ENCODE measurements at regions not wholly inside any gene's neighbourhood (a gene's known extent, or its start where the extent isn't known, plus 50 kb on each side); places are given as distances from the start of the nearest gene placed in this dataset.

DNA sequence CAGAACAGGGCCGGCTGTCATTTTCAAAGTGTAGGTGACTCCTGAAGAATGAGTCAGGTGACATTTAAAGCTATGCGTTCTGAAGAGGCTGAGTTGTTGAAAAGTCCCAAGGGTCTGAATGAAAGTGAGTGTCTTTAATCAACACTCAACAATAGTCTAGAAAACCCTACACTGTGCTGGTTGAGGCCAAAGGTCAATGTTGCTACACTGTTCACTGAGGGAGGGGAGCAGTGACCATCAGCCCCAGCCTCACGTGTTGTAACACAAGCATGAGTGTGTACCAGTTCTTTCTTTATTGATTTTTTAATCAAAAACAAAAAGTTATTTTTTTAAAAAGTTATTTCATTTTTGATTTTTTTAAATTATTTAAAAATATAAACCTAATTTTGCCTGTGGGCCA lies 418.8 kb upstream of the LRFN5 start:
- H3K4me3 ChIP-seq (ENCODE audit: low read length) = no peak overlapping the region
- no peak overlapping the region for H3K9ac ChIP-seq (ENCODE audit: low read length)
- no peaks in the 10 kb centered on the region for H3K9me3 ChIP-seq (ENCODE audit: control insufficient read depth, low read length)
- DNase-seq (ENCODE audit: low read depth) = no peak
- H3K27me3 ChIP-seq (replicated peaks; ENCODE audit: control insufficient read depth, insufficient read depth, low read length) = no peaks in the 10 kb centered on the region
- H3K36me3 ChIP-seq (ENCODE audit: control insufficient read depth, insufficient read depth, low read length, severe bottlenecking) = no peaks in the 10 kb centered on the region
- H3K4me1 ChIP-seq (ENCODE audit: control insufficient read depth, insufficient read depth, low read length) = no peaks in the 10 kb centered on the region

DNA sequence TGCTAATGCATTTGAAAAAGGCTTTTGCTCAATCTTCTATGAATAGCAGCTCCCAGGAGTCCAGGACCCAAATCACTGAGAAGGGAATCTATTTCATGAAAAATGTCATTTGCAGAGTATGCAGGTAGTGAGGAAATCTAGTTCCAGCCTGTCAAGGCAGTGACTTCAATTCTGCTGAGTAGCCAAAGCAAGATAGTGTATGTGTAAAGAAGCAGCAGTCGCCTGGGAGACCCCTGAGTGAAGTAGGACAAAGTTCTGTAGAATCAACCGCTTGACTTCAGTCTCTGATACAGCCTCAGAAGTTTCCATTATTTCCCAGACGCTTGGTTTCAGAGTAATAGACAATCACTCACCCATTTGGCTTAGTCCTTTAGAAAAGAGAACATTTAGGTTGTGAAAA lies 435.6 kb upstream of the LRFN5 start:
- DNase-seq (ENCODE audit: low read depth) = no peak
- Histone ChIP-seq H3K9ac (ENCODE audit: low read length) (no peak overlapping the region), H3K27me3 (replicated peaks; ENCODE audit: control insufficient read depth, insufficient read depth, low read length) (no peaks in the 10 kb centered on the region), H3K36me3 (ENCODE audit: control insufficient read depth, insufficient read depth, low read length, severe bottlenecking) (no peaks in the 10 kb centered on the region), H3K4me1 (ENCODE audit: control insufficient read depth, insufficient read depth, low read length) (no peaks in the 10 kb centered on the region), H3K4me3 (ENCODE audit: low read length) (no peak overlapping the region), H3K9me3 (ENCODE audit: control insufficient read depth, low read length) (no peaks in the 10 kb centered on the region)

DNA sequence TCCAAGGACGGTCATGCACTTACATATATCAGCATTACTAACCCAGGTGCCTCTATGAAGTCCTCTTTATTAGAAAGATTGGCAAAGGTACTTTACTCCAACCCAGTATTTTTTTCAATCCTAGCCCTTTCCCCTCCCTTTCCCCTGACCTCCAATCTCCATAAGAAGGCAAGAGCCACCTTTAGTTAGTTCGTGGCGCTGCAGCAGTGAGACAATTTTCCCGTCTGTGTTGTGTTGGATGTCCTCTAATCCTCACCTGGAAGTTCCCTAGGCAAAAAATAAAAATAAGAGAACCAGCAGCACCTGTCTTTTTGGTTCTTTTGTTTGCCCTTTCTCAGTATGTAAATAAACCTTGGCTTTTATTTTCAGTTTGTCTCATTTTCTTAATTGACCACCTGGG lies 439.6 kb upstream of the LRFN5 start:
- Histone ChIP-seq H3K4me1 (ENCODE audit: control insufficient read depth, insufficient read depth, low read length) (no peaks in the 10 kb centered on the region), H3K27me3 (replicated peaks; ENCODE audit: control insufficient read depth, insufficient read depth, low read length) (no peaks in the 10 kb centered on the region), H3K36me3 (ENCODE audit: control insufficient read depth, insufficient read depth, low read length, severe bottlenecking) (no peaks in the 10 kb centered on the region), H3K9me3 (ENCODE audit: control insufficient read depth, low read length) (no peaks in the 10 kb centered on the region), H3K4me3 (ENCODE audit: low read length) (no peak overlapping the region), H3K9ac (ENCODE audit: low read length) (no peak overlapping the region)
- DNase-seq (ENCODE audit: low read depth) = no peak

DNA sequence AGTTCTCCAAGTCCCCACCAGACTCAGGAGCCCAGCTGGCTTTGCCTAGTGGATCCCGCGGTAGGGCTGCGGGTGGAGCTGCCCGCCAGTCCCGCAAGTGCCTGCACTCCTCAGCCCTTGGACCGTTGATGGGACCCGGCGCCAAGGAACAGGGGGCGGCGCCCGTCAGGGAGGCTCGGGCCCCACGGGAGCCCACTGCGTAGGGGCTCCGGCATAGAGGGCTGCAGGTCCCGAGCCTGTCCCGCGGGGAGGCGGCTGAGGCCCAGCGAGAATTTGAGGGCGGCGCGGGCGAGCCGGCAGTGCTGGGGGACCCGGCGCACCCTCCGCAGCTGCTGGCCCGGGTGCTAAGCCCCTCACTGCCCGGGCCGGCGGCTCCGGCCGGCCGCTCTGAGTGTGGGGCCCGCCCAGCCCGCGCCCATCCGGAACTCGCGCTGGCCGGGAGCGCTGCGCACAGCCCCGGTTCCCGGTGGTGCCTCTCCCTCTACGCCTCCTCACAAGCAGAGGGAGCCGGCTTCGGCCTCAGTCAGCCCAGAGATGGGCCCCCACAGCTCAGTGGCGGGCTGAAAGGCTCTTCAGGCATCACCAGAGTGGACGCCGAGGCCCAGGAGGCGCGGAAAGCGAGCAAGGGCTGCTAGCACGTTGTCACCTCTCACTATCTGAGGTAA lies 452.4 kb upstream of the LRFN5 start:
- Histone ChIP-seq H3K9me3 (ENCODE audit: control insufficient read depth, low read length) (no peaks in the 10 kb centered on the region), H3K36me3 (ENCODE audit: control insufficient read depth, insufficient read depth, low read length, severe bottlenecking) (no peaks in the 10 kb centered on the region), H3K4me1 (ENCODE audit: control insufficient read depth, insufficient read depth, low read length) (no peaks in the 10 kb centered on the region), H3K27me3 (replicated peaks; ENCODE audit: control insufficient read depth, insufficient read depth, low read length) (no peaks in the 10 kb centered on the region), H3K4me3 (ENCODE audit: low read length) (no peak overlapping the region), H3K9ac (ENCODE audit: low read length) (no peak overlapping the region)
- DNase-seq (ENCODE audit: low read depth) = no peak

DNA sequence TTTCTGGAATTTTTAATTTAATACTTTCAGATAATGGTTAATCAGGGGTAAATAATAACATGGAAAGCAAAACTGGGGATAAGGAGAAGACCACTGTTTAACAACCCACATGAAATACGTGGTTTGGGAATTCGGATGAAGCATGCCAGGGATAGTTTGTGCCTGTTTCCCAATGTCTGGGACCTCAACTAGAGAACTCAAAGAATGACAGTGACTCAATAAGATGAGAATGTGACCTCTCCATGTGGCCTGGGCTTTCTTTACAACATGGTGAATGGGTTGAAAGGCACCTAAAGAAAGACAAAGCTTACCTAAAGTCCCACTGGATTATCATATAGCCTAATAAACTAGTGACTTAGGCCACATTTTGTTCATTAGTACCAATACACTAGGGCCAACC lies 460.3 kb upstream of the LRFN5 start:
- Histone ChIP-seq H3K4me1 (ENCODE audit: control insufficient read depth, insufficient read depth, low read length) (no peaks in the 10 kb centered on the region), H3K4me3 (ENCODE audit: low read length) (no peak overlapping the region), H3K9ac (ENCODE audit: low read length) (no peak overlapping the region), H3K9me3 (ENCODE audit: control insufficient read depth, low read length) (no peaks in the 10 kb centered on the region), H3K27me3 (replicated peaks; ENCODE audit: control insufficient read depth, insufficient read depth, low read length) (no peaks in the 10 kb centered on the region), H3K36me3 (ENCODE audit: control insufficient read depth, insufficient read depth, low read length, severe bottlenecking) (no peaks in the 10 kb centered on the region)
- DNase-seq (ENCODE audit: low read depth) = no peak

DNA sequence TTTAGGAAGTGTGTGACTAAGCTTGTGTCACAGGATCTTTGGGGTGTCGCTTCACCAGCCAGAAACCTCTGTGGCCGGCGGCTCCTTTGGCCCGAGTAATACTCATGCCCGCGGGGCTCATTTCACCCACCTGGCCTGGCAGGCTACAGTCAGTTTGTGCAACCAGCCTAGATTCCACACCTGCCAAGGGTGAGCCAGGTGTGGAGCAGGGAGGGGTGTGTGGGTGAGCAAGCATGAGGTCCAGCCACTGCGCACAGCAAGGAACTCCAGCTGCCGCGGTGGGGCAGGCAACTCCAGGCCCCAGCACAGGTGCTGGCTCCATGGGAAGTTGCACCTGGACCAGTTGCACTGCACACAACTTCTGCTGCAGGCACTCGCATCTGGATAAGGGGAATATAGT lies 462.3 kb upstream of the LRFN5 start:
- no peaks in the 10 kb centered on the region for H3K4me1 ChIP-seq (ENCODE audit: control insufficient read depth, insufficient read depth, low read length)
- H3K36me3 ChIP-seq (ENCODE audit: control insufficient read depth, insufficient read depth, low read length, severe bottlenecking) = no peaks in the 10 kb centered on the region
- H3K9me3 ChIP-seq (ENCODE audit: control insufficient read depth, low read length) = no peaks in the 10 kb centered on the region
- no peak overlapping the region for H3K9ac ChIP-seq (ENCODE audit: low read length)
- no peak overlapping the region for H3K4me3 ChIP-seq (ENCODE audit: low read length)
- no peak for DNase-seq (ENCODE audit: low read depth)
- no peaks in the 10 kb centered on the region for H3K27me3 ChIP-seq (replicated peaks; ENCODE audit: control insufficient read depth, insufficient read depth, low read length)

DNA sequence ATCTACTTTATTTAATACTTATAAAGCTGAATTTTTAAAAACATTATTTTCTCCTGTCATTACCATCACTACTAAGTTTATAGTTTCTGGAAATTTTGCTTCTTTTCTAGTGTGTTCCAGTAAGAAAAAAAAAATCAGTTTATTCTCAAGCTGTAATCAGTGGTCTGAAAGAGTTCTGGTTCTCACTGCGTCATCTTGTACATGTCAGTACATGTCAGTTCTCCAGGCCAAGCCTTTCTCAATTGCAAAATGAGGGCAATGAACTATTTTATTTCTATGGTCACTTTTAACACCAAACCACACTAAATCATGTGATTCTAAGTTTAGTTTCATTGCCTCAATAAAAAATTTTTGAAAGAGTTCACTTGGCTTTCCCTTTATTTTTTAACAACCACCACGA lies 468.9 kb upstream of the LRFN5 start:
- no peak for DNase-seq (ENCODE audit: low read depth)
- H3K4me1 ChIP-seq (ENCODE audit: control insufficient read depth, insufficient read depth, low read length) = no peaks in the 10 kb centered on the region
- H3K9me3 ChIP-seq (ENCODE audit: control insufficient read depth, low read length) = no peaks in the 10 kb centered on the region
- H3K9ac ChIP-seq (ENCODE audit: low read length) = no peak overlapping the region
- H3K4me3 ChIP-seq (ENCODE audit: low read length) = no peak overlapping the region
- no peaks in the 10 kb centered on the region for H3K36me3 ChIP-seq (ENCODE audit: control insufficient read depth, insufficient read depth, low read length, severe bottlenecking)
- H3K27me3 ChIP-seq (replicated peaks; ENCODE audit: control insufficient read depth, insufficient read depth, low read length) = no peaks in the 10 kb centered on the region

DNA sequence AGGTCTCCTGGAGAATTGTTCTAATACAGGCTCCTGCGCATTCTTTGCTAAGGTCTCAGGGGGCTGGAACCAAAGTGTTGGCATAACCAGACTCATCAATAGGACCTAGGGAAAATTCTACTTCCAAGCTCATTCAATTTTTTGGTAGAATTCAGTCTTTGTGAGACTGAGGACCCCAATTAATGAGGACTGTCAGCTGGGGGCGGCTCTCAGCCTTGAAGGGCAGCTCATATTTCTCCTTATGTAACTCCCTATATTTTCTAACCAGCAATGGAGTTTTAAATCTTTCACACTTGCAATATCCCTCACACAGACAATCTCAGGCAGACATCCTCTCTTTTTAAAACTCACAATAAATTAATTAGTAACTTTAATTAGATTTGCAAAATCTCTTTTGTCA lies 476.4 kb upstream of the LRFN5 start:
- no peak for DNase-seq (ENCODE audit: low read depth)
- Histone ChIP-seq H3K4me1 (ENCODE audit: control insufficient read depth, insufficient read depth, low read length) (no peaks in the 10 kb centered on the region), H3K4me3 (ENCODE audit: low read length) (no peak overlapping the region), H3K9me3 (ENCODE audit: control insufficient read depth, low read length) (no peaks in the 10 kb centered on the region), H3K27me3 (replicated peaks; ENCODE audit: control insufficient read depth, insufficient read depth, low read length) (no peaks in the 10 kb centered on the region), H3K36me3 (ENCODE audit: control insufficient read depth, insufficient read depth, low read length, severe bottlenecking) (no peaks in the 10 kb centered on the region), H3K9ac (ENCODE audit: low read length) (no peak overlapping the region)

DNA sequence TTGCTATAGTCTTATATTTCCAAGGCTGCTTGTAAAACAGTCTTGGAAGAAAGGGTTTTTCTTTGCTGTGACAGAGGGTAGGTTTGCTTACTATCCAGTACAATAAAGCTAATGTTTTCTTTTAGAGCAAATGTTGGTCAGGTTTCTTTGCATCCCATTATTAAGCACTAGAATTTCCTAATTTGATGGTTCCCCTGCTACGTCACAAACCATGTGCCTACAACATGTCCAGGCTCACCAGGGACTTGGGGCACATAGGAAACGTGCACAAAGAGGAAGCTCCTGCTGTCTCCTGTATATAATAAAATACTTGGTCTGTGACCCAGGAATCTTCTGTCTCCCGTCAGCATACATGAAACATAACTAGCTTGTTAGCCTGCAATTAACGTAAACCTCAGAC lies 486.3 kb upstream of the LRFN5 start:
- Histone ChIP-seq H3K9me3 (ENCODE audit: control insufficient read depth, low read length) (no peaks in the 10 kb centered on the region), H3K36me3 (ENCODE audit: control insufficient read depth, insufficient read depth, low read length, severe bottlenecking) (no peaks in the 10 kb centered on the region), H3K4me1 (ENCODE audit: control insufficient read depth, insufficient read depth, low read length) (no peaks in the 10 kb centered on the region), H3K9ac (ENCODE audit: low read length) (no peak overlapping the region), H3K4me3 (ENCODE audit: low read length) (no peak overlapping the region), H3K27me3 (replicated peaks; ENCODE audit: control insufficient read depth, insufficient read depth, low read length) (no peaks in the 10 kb centered on the region)
- no peak for DNase-seq (ENCODE audit: low read depth)

DNA sequence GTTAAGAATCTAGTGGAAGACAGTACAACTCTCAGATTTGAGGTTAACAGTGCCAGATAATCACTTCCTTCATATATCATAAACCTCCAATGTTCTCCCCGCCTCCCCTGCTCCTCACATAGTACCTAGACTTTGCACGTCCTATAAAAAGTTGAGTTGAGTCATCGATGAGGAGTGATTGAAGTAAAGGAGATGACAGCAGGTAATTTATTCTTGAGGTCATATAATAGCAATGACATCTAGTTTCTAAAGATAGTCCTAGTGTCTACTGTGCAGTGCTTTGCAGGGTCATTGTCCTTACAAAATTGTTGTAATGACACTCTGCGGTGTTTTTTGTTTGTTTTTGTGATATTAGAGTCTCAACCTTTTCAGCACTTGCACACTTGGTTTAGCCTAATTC lies 510.5 kb upstream of the LRFN5 start:
- Histone ChIP-seq H3K27me3 (replicated peaks; ENCODE audit: control insufficient read depth, insufficient read depth, low read length) (no peaks in the 10 kb centered on the region), H3K4me3 (ENCODE audit: low read length) (no peak overlapping the region), H3K9me3 (ENCODE audit: control insufficient read depth, low read length) (no peaks in the 10 kb centered on the region), H3K4me1 (ENCODE audit: control insufficient read depth, insufficient read depth, low read length) (no peaks in the 10 kb centered on the region), H3K9ac (ENCODE audit: low read length) (no peak overlapping the region), H3K36me3 (ENCODE audit: control insufficient read depth, insufficient read depth, low read length, severe bottlenecking) (no peaks in the 10 kb centered on the region)
- no peak for DNase-seq (ENCODE audit: low read depth)

DNA sequence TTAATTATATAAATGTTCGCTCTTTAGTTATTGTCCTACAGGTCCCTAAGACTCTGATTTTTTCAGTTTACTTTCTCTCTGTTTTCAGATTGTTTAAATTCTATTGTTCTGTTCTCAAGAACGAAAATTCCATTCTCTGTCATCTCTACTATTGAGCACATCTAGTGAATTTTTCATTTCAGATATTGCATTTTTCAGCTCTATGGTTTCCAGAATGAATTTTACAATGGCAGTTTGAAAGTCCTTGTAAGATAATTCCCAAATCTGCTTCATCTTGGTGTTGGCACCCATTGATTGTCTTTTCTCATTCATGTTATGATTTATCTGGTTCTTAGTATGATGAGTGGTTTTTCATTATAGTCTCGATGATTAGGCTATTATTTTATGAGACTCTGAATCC lies 519.6 kb upstream of the LRFN5 start:
- no peak for DNase-seq (ENCODE audit: low read depth)
- Histone ChIP-seq H3K36me3 (ENCODE audit: control insufficient read depth, insufficient read depth, low read length, severe bottlenecking) (no peaks in the 10 kb centered on the region), H3K9ac (ENCODE audit: low read length) (no peak overlapping the region), H3K4me1 (ENCODE audit: control insufficient read depth, insufficient read depth, low read length) (no peaks in the 10 kb centered on the region), H3K9me3 (ENCODE audit: control insufficient read depth, low read length) (peaks cover 19% of the 10 kb centered on the region), H3K27me3 (replicated peaks; ENCODE audit: control insufficient read depth, insufficient read depth, low read length) (no peaks in the 10 kb centered on the region), H3K4me3 (ENCODE audit: low read length) (no peak overlapping the region)

DNA sequence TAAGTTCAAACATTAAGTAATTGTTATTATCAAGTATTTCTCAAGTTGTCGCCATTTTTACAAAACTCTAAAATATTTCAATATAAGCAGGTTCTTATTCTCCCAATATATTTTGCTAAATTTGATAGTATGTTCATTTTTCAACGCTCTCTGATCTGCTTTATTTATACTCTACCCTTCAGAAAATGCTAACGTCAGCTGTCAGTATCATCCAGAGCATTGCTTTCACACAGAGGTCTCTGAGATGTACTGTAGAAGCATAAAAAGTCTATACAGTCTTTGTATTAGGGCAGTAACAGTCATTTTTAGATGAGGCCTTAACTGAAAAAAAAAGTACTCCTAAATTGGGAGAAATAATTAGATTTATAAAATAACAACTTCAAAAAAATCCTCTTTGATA lies 533.1 kb upstream of the LRFN5 start:
- no peaks in the 10 kb centered on the region for H3K27me3 ChIP-seq (replicated peaks; ENCODE audit: control insufficient read depth, insufficient read depth, low read length)
- H3K4me3 ChIP-seq (ENCODE audit: low read length) = no peak overlapping the region
- no peaks in the 10 kb centered on the region for H3K9me3 ChIP-seq (ENCODE audit: control insufficient read depth, low read length)
- no peaks in the 10 kb centered on the region for H3K4me1 ChIP-seq (ENCODE audit: control insufficient read depth, insufficient read depth, low read length)
- DNase-seq (ENCODE audit: low read depth) = no peak
- no peaks in the 10 kb centered on the region for H3K36me3 ChIP-seq (ENCODE audit: control insufficient read depth, insufficient read depth, low read length, severe bottlenecking)
- H3K9ac ChIP-seq (ENCODE audit: low read length) = no peak overlapping the region

Data from adipocyte (in vitro differentiated cells).